SK-N-SH (cell line): ENCODE measurements at regions not wholly inside any gene's neighbourhood (a gene's known extent, or its start where the extent isn't known, plus 50 kb on each side); places are given as distances from the start of the nearest gene placed in this dataset.

Source experiments
- CTCF ChIA-PET: fragments of 300-600, 350-600 bp; formaldehyde crosslinking; extraction: SDS; loops from one replicate; lab custom pipeline; 2021; lab: Yijun Ruan, JAX
- POLR2A ChIA-PET: fragments of 350-600 bp; sonication (Branson Sonifier 250); formaldehyde crosslinking; extraction: SDS; loops from one replicate; lab custom pipeline; 2020; ENCODE audit warnings: antibody characterized with exemption, inconsistent platforms; lab: Yijun Ruan, JAX
- DNase-seq: peaks from one replicate; pipeline ENCODE4 v3.0.0; 2012
- H2AFZ ChIP-seq: fragments of 200-600 bp; sonication (generic); 2 replicates; pipeline ENCODE4 v1.8.1; 2016; ENCODE audit warnings: antibody characterized with exemption, mild to moderate bottlenecking, low read depth
- H3F3A ChIP-seq: fragments of 200-600 bp; sonication (generic); replicated peaks from 2 replicates; pipeline ENCODE3; 2016; ENCODE audit warnings: antibody characterized with exemption, mild to moderate bottlenecking; ENCODE audit not compliant: insufficient read depth
- H3K27ac ChIP-seq, 2 experiments: fragments of 200-500 bp in 1 of 2; fragments of 200-600 bp in 1 of 2; sonication (Bioruptor generic) in 1 of 2; sonication (generic), shearing (Covaris generic) in 1 of 2; 2 replicates each; pipeline versions ENCODE4 v1.5.1 to v1.6.1; 2014 to 2016; ENCODE audit warnings: low read depth in 2 of 2, inconsistent platforms in 1 of 2, low read length in 1 of 2, mild to moderate bottlenecking in 1 of 2, mixed read lengths in 1 of 2
- H3K27me3 ChIP-seq: fragments of 200-600 bp; sonication (generic), shearing (Covaris generic); 2 replicates; pipeline ENCODE4 v1.6.1; 2016; ENCODE audit warnings: mixed run types; ENCODE audit not compliant: insufficient read depth
- H3K36me3 ChIP-seq, 2 experiments: fragments of 200-500 bp in 1 of 2; fragments of 200-600 bp in 1 of 2; sonication (Bioruptor generic) in 1 of 2; sonication (generic) in 1 of 2; replicated peaks in 1 of 2; 2 replicates each; pipeline versions ENCODE3 to v1.5.1; 2014 to 2016; ENCODE audit warnings: low read length in 1 of 2, mild to moderate bottlenecking in 1 of 2; ENCODE audit not compliant: insufficient read depth in 2 of 2, control insufficient read depth in 1 of 2
- H3K4me1 ChIP-seq, 2 experiments: fragments of 200-500 bp in 1 of 2; fragments of 200-600 bp in 1 of 2; sonication (Bioruptor generic) in 1 of 2; sonication (generic), shearing (Covaris generic) in 1 of 2; 2 replicates each; pipeline versions ENCODE4 v1.5.1 to v1.6.1; 2014 to 2016; ENCODE audit warnings: low read depth in 1 of 2, low read length in 1 of 2, mixed run types in 1 of 2; ENCODE audit not compliant: insufficient read depth in 2 of 2, control insufficient read depth in 1 of 2
- H3K4me2 ChIP-seq: fragments of 200-600 bp; sonication (generic), shearing (Covaris generic); 2 replicates; pipeline ENCODE4 v1.6.1; 2017; ENCODE audit warnings: mixed run types
- H3K4me3 ChIP-seq, 2 experiments: fragments of 200-500 bp in 1 of 2; fragments of 200-600 bp in 1 of 2; sonication (Bioruptor generic) in 1 of 2; sonication (generic), shearing (Covaris generic) in 1 of 2; 2 replicates each; pipeline versions ENCODE4 v1.5.1 to v1.8.1; 2014 to 2016; ENCODE audit warnings: low read depth in 2 of 2, inconsistent platforms in 1 of 2, low read length in 1 of 2, mild to moderate bottlenecking in 1 of 2, mixed read lengths in 1 of 2, moderate library complexity in 1 of 2
- H3K79me2 ChIP-seq: fragments of 200-600 bp; sonication (generic); 2 replicates; pipeline ENCODE4 v1.8.1; 2017; ENCODE audit warnings: mild to moderate bottlenecking; ENCODE audit not compliant: insufficient read depth
- H3K9ac ChIP-seq: fragments of 200-600 bp; sonication (generic); 2 replicates; pipeline ENCODE4 v1.6.1; 2017; ENCODE audit warnings: mixed run types
- H3K9me2 ChIP-seq: fragments of 200-600 bp; sonication (generic); 2 replicates; pipeline ENCODE4 v1.6.1; 2017; ENCODE audit warnings: mixed run types
- H3K9me3 ChIP-seq: fragments of 200-600 bp; sonication (generic); 2 replicates; pipeline ENCODE4 v1.6.1; 2017; ENCODE audit warnings: mixed run types, mild to moderate bottlenecking, moderate library complexity
- H4K20me1 ChIP-seq: fragments of 200-600 bp; sonication (generic); 2 replicates; pipeline ENCODE4 v1.6.1; 2017; ENCODE audit warnings: mild to moderate bottlenecking, mixed run types; ENCODE audit not compliant: insufficient read depth
- CHD2 ChIP-seq: fragments of 150-350 bp; IDR thresholded peaks from 2 replicates; pipeline ENCODE4 v1.6.1; 2018; ENCODE audit warnings: low read length; ENCODE audit not compliant: partially characterized antibody
- CTCF ChIP-seq: fragments of 200-600 bp; sonication (generic); IDR thresholded peaks from 2 replicates; pipeline ENCODE4 v1.6.1; 2017; ENCODE audit warnings: antibody characterized with exemption, mild to moderate bottlenecking, moderate library complexity
- FOSL2 ChIP-seq: IDR thresholded peaks from 2 replicates; pipeline ENCODE4 v1.4.0; 2012; ENCODE audit warnings: low read depth, mild to moderate bottlenecking, moderate library complexity, borderline replicate concordance
- GABPA ChIP-seq: IDR thresholded peaks from 2 replicates; pipeline ENCODE4 v1.4.0; 2012; ENCODE audit warnings: low read depth, mild to moderate bottlenecking
- MAX ChIP-seq: IDR thresholded peaks from 2 replicates; pipeline ENCODE4 v1.4.0; 2012; ENCODE audit warnings: low read depth
- NFIC ChIP-seq: IDR thresholded peaks from 2 replicates; pipeline ENCODE4 v1.4.0; 2012; ENCODE audit warnings: borderline replicate concordance
- PBX3 ChIP-seq: IDR thresholded peaks from 2 replicates; pipeline ENCODE4; 2012
- RCOR1 ChIP-seq: fragments of 150-350 bp; IDR thresholded peaks from 2 replicates; pipeline ENCODE4 v1.6.1; 2017; ENCODE audit warnings: antibody characterized with exemption, low read length
- REST ChIP-seq: IDR thresholded peaks from 2 replicates; pipeline ENCODE4 v1.6.1; 2012; ENCODE audit warnings: mild to moderate bottlenecking, low read depth, low read length, moderate library complexity
- RFX5 ChIP-seq: IDR thresholded peaks from 2 replicates; pipeline ENCODE4 v1.6.1; 2012; ENCODE audit warnings: mild to moderate bottlenecking, improper control_type of control experiment, low read length
- RXRA ChIP-seq: IDR thresholded peaks from 2 replicates; pipeline ENCODE4 v1.4.0; 2012; ENCODE audit warnings: low read depth, mild to moderate bottlenecking, borderline replicate concordance
- SMC3 ChIP-seq: IDR thresholded peaks from 2 replicates; pipeline ENCODE4 v1.6.1; 2012; ENCODE audit warnings: low read depth, low read length, improper control_type of control experiment
- TAF1 ChIP-seq: IDR thresholded peaks from 2 replicates; pipeline ENCODE4 v1.6.1; 2012; ENCODE audit warnings: low read depth, mild to moderate bottlenecking, low read length, moderate library complexity, borderline replicate concordance
- TEAD4 ChIP-seq: IDR thresholded peaks from 2 replicates; pipeline ENCODE4 v1.4.0; 2012; ENCODE audit warnings: mild to moderate bottlenecking, borderline replicate concordance; ENCODE audit not compliant: insufficient read depth
- USF1 ChIP-seq: IDR thresholded peaks from 2 replicates; pipeline ENCODE4 v1.4.0; 2012; ENCODE audit warnings: low read depth, borderline replicate concordance
- USF2 ChIP-seq: fragments of 150-350 bp; IDR thresholded peaks from 2 replicates; pipeline ENCODE4 v1.6.1; 2017; ENCODE audit warnings: antibody characterized with exemption, low read length, low read depth, borderline replicate concordance
- WGBS: methylation state at CpG from one replicate; pipeline ENCODE4 v1.1.6; 2017; ENCODE audit warnings: low lambda C conversion rate; 5-methylcytosine and 5-hydroxymethylcytosine counted together

- CTCF ChIA-PET = no interaction called here
- no peaks in the 10 kb centered on the region for H3F3A ChIP-seq
- no peaks in the 10 kb centered on the region; the same call in 1 of the 2 replicates for H3K9me3 ChIP-seq
- no peak for DNase-seq
- H3K4me3 ChIP-seq = no peak overlapping the region
- TF ChIP-seq REST = no peak
- POLR2A ChIA-PET = no interaction called here
- H3K36me3 ChIP-seq = no peaks in the 10 kb centered on the region
- H4K20me1 ChIP-seq = no peaks in the 10 kb centered on the region
- no peak overlapping the region for H2AFZ ChIP-seq
- H3K9ac ChIP-seq = no peak overlapping the region
- H3K27ac ChIP-seq = no peak overlapping the region
- H3K4me2 ChIP-seq = no peak overlapping the region
- no peaks in the 10 kb centered on the region for H3K27me3 ChIP-seq
- WGBS = 27% methylated on average over 2 of the region's 2 CpGs
- no peaks in the 10 kb centered on the region; the same call in 1 of the 2 replicates for H3K9me2 ChIP-seq
- H3K4me1 ChIP-seq = no peaks in the 10 kb centered on the region
- no peaks in the 10 kb centered on the region for H3K79me2 ChIP-seq
Measured at GRCh38 chr1:217149791-217150190, 426.6 kb upstream of the ESRRG start.

GRCh38 chr1:217141711-217142110 lies 418.5 kb upstream of the ESRRG start:
- no peak overlapping the region for H3K27ac ChIP-seq
- H3K79me2 ChIP-seq = no peaks in the 10 kb centered on the region
- POLR2A ChIA-PET = no interaction called here
- no peaks in the 10 kb centered on the region for H3K36me3 ChIP-seq
- no peak overlapping the region for H3K4me3 ChIP-seq
- H3K9me3 ChIP-seq = no peaks in the 10 kb centered on the region
- no peaks in the 10 kb centered on the region for H3K9me2 ChIP-seq
- DNase-seq = no peak
- H3K27me3 ChIP-seq = no peaks in the 10 kb centered on the region
- no peaks in the 10 kb centered on the region for H3F3A ChIP-seq
- H4K20me1 ChIP-seq = no peaks in the 10 kb centered on the region
- CTCF ChIA-PET = no interaction called here
- WGBS = 60% methylated on average over 2 of the region's 2 CpGs
- no peak overlapping the region for H3K9ac ChIP-seq
- no peak overlapping the region for H2AFZ ChIP-seq
- no peak overlapping the region for H3K4me2 ChIP-seq
- H3K4me1 ChIP-seq = no peaks in the 10 kb centered on the region
- TF ChIP-seq FOSL2 = no peak
- no peak for TF ChIP-seq USF2
- TF ChIP-seq MAX = no peak
- TF ChIP-seq RCOR1 = no peak
- TF ChIP-seq CHD2 = no peak
- no peak for TF ChIP-seq RFX5
- no peak for TF ChIP-seq TEAD4
- TF ChIP-seq PBX3 = no peak
- TF ChIP-seq CTCF = no peak
- TF ChIP-seq RXRA = no peak
- no peak for TF ChIP-seq SMC3
- TF ChIP-seq TAF1 = no peak
- no peak for TF ChIP-seq NFIC
- TF ChIP-seq USF1 = no peak
- TF ChIP-seq GABPA = no peak
